ENCODE measurements at regions not wholly inside any gene's neighbourhood (a gene's known extent, or its start where the extent isn't known, plus 50 kb on each side); places are given as distances from the start of the nearest gene placed in this dataset.
"Not testable (repeated sequence)": the region's sequence is repeated elsewhere in the genome, so short reads cannot be mapped to it uniquely, and the experiment has no call there.

GRCh38 chr19:31525610-31526147 lies 176.4 kb upstream of the TSHZ3 start:
- ATAC-seq: no peak
- Mint-ChIP-seq H3K9me3 (peaks cover 29% of the 10 kb centered on the region), H3K36me3 (no peaks in the 10 kb centered on the region), H3K4me3 (no peak overlapping the region), H3K4me1 (no peaks in the 10 kb centered on the region), H3K27ac (no peak overlapping the region)
- DNase-seq (ENCODE audit: low spot score in 2 of 2): no peak

- Mint-ChIP-seq H3K4me1 (no peaks in the 10 kb centered on the region), H3K36me3 (no peaks in the 10 kb centered on the region), H3K27ac (no peak overlapping the region), H3K9me3 (peaks cover 21% of the 10 kb centered on the region), H3K4me3 (no peak overlapping the region)
- ATAC-seq: no peak
- no peak for DNase-seq (ENCODE audit: low spot score in 2 of 2)
Measured at GRCh38 chr19:31527443-31527842, 178.2 kb upstream of the TSHZ3 start.

GRCh38 chr19:31528261-31528660 lies 179.0 kb upstream of the TSHZ3 start:
- Mint-ChIP-seq H3K4me1 (no peaks in the 10 kb centered on the region), H3K36me3 (no peaks in the 10 kb centered on the region), H3K9me3 (peaks cover 21% of the 10 kb centered on the region), H3K27ac (no peak overlapping the region), H3K4me3 (no peak overlapping the region)
- no peak for ATAC-seq
- no peak for DNase-seq (ENCODE audit: low spot score in 2 of 2)

GRCh38 chr19:31529121-31529520 lies 179.9 kb upstream of the TSHZ3 start:
- Mint-ChIP-seq H3K4me3 (no peak overlapping the region), H3K9me3 (peaks cover 19% of the 10 kb centered on the region), H3K36me3 (no peaks in the 10 kb centered on the region), H3K4me1 (no peaks in the 10 kb centered on the region), H3K27ac (no peak overlapping the region)
- ATAC-seq (no peak), DNase-seq (ENCODE audit: low spot score in 2 of 2) (no peak)

- Mint-ChIP-seq H3K4me1 (no peaks in the 10 kb centered on the region), H3K4me3 (no peak overlapping the region), H3K27ac (no peak overlapping the region), H3K36me3 (no peaks in the 10 kb centered on the region), H3K9me3 (peaks cover 10% of the 10 kb centered on the region)
- DNase-seq (ENCODE audit: low spot score in 2 of 2) (no peak), ATAC-seq (no peak)
Measured at GRCh38 chr19:31530781-31531180, 181.5 kb upstream of the TSHZ3 start.

- Mint-ChIP-seq H3K9me3 (peaks cover 4% of the 10 kb centered on the region), H3K4me3 (no peak overlapping the region), H3K36me3 (no peaks in the 10 kb centered on the region), H3K4me1 (no peaks in the 10 kb centered on the region), H3K27ac (no peak overlapping the region)
- ATAC-seq: no peak
- DNase-seq (ENCODE audit: low spot score in 2 of 2): no peak
Measured at GRCh38 chr19:31531326-31531725, 182.1 kb upstream of the TSHZ3 start.

GRCh38 chr19:31532034-31532433 lies 182.8 kb upstream of the TSHZ3 start:
- ATAC-seq: no peak
- no peaks in the 10 kb centered on the region for H3K4me1 Mint-ChIP-seq
- no peak overlapping the region for H3K4me3 Mint-ChIP-seq
- no peak for DNase-seq (ENCODE audit: low spot score in 2 of 2)
- no peak overlapping the region for H3K27ac Mint-ChIP-seq
- peaks cover 3% of the 10 kb centered on the region for H3K9me3 Mint-ChIP-seq
- no peaks in the 10 kb centered on the region for H3K36me3 Mint-ChIP-seq

GRCh38 chr19:31533114-31533513 lies 183.9 kb upstream of the TSHZ3 start:
- H3K4me3 Mint-ChIP-seq: no peak overlapping the region
- no peaks in the 10 kb centered on the region for H3K9me3 Mint-ChIP-seq
- DNase-seq (ENCODE audit: low spot score in 2 of 2): no peak
- ATAC-seq: no peak
- H3K4me1 Mint-ChIP-seq: no peaks in the 10 kb centered on the region
- H3K36me3 Mint-ChIP-seq: no peaks in the 10 kb centered on the region
- no peak overlapping the region for H3K27ac Mint-ChIP-seq

- Mint-ChIP-seq H3K4me3 (no peak overlapping the region), H3K36me3 (no peaks in the 10 kb centered on the region), H3K27ac (no peak overlapping the region), H3K9me3 (no peaks in the 10 kb centered on the region), H3K4me1 (no peaks in the 10 kb centered on the region)
- no peak for DNase-seq (ENCODE audit: low spot score in 2 of 2)
- ATAC-seq: no peak
Measured at GRCh38 chr19:31534231-31534630, 185.0 kb upstream of the TSHZ3 start.

GRCh38 chr19:31534786-31535657 lies 185.8 kb upstream of the TSHZ3 start:
- DNase-seq (ENCODE audit: low spot score in 2 of 2) (no peak), ATAC-seq (no peak)
- Mint-ChIP-seq H3K4me3 (no peak overlapping the region), H3K27ac (no peak overlapping the region), H3K4me1 (no peaks in the 10 kb centered on the region), H3K9me3 (no peaks in the 10 kb centered on the region), H3K36me3 (no peaks in the 10 kb centered on the region)

GRCh38 chr19:31535691-31536460 lies 186.6 kb upstream of the TSHZ3 start:
- no peak for DNase-seq (ENCODE audit: low spot score in 2 of 2)
- Mint-ChIP-seq H3K4me3 (no peak overlapping the region), H3K27ac (no peak overlapping the region), H3K36me3 (no peaks in the 10 kb centered on the region), H3K4me1 (no peaks in the 10 kb centered on the region), H3K9me3 (no peaks in the 10 kb centered on the region)
- ATAC-seq: no peak

GRCh38 chr19:31537136-31537535 lies 187.9 kb upstream of the TSHZ3 start:
- DNase-seq (ENCODE audit: low spot score in 2 of 2): no peak

GRCh38 chr19:31537902-31538301 lies 188.7 kb upstream of the TSHZ3 start:
- not testable (repeated sequence) for H3K4me3 Mint-ChIP-seq

More at GRCh38 chr19:31537136-31537535, 187.9 kb upstream of the TSHZ3 start:
- Mint-ChIP-seq H3K27ac (no peak overlapping the region), H3K36me3 (no peaks in the 10 kb centered on the region), H3K4me1 (no peaks in the 10 kb centered on the region), H3K9me3 (no peaks in the 10 kb centered on the region), H3K4me3 (no peak overlapping the region)
- ATAC-seq: no peak

GRCh38 chr19:31538879-31539278 lies 189.6 kb upstream of the TSHZ3 start:
- Mint-ChIP-seq H3K4me1 (no peaks in the 10 kb centered on the region), H3K4me3 (no peak overlapping the region), H3K9me3 (no peaks in the 10 kb centered on the region), H3K27ac (no peak overlapping the region), H3K36me3 (no peaks in the 10 kb centered on the region)
- DNase-seq (ENCODE audit: low spot score in 2 of 2) (no peak), ATAC-seq (no peak)

More at GRCh38 chr19:31537902-31538301, 188.7 kb upstream of the TSHZ3 start:
- H3K4me1 Mint-ChIP-seq; H3K27ac Mint-ChIP-seq; H3K36me3 Mint-ChIP-seq; H3K9me3 Mint-ChIP-seq; DNase-seq (ENCODE audit: low spot score in 2 of 2); ATAC-seq: not testable (repeated sequence)

GRCh38 chr19:31539386-31539785 lies 190.2 kb upstream of the TSHZ3 start:
- Mint-ChIP-seq H3K4me1 (no peaks in the 10 kb centered on the region), H3K27ac (no peak overlapping the region), H3K36me3 (no peaks in the 10 kb centered on the region), H3K9me3 (no peaks in the 10 kb centered on the region), H3K4me3 (no peak overlapping the region)
- ATAC-seq (no peak), DNase-seq (ENCODE audit: low spot score in 2 of 2) (no peak)

- H3K4me1 Mint-ChIP-seq: no peaks in the 10 kb centered on the region
- H3K36me3 Mint-ChIP-seq: no peaks in the 10 kb centered on the region
- no peak for ATAC-seq
- no peaks in the 10 kb centered on the region for H3K9me3 Mint-ChIP-seq
- H3K27ac Mint-ChIP-seq: no peak overlapping the region
- no peak for DNase-seq (ENCODE audit: low spot score in 2 of 2)
- H3K4me3 Mint-ChIP-seq: no peak overlapping the region
Measured at GRCh38 chr19:31541396-31541795, 192.2 kb upstream of the TSHZ3 start.
